ENCODE measurements at regions not wholly inside any gene's neighbourhood (a gene's known extent, or its start where the extent isn't known, plus 50 kb on each side); places are given as distances from the start of the nearest gene placed in this dataset.

- DNase-seq: no peak
Measured at GRCh38 chr12:47610686-47611252, 95.1 kb downstream of the RPAP3 start.

GRCh38 chr12:47609806-47610205 lies 96.0 kb downstream of the RPAP3 start:
- DNase-seq: no peak

- DNase-seq: peak; percentile 6
Measured at GRCh38 chr12:47608671-47609070, 97.2 kb downstream of the RPAP3 start.

GRCh38 chr12:47604221-47604873 lies 101.5 kb downstream of the RPAP3 start:
- DNase-seq: no peak

- no peak for DNase-seq
Measured at GRCh38 chr12:47602949-47603558, 102.8 kb downstream of the RPAP3 start.

- no peak for DNase-seq
Measured at GRCh38 chr12:47602325-47602724, 103.5 kb downstream of the RPAP3 start.

- no peak for DNase-seq
Measured at GRCh38 chr12:47601071-47601470, 104.8 kb downstream of the RPAP3 start.

GRCh38 chr12:47591795-47592194 lies 114.0 kb downstream of the RPAP3 start:
- DNase-seq: no peak

GRCh38 chr12:47591361-47591791 lies 114.5 kb downstream of the RPAP3 start:
- DNase-seq: no peak

- DNase-seq: no peak
Measured at GRCh38 chr12:47590771-47591360, 115.0 kb downstream of the RPAP3 start.

GRCh38 chr12:47586952-47587669 lies 118.7 kb downstream of the RPAP3 start:
- DNase-seq: no peak

GRCh38 chr12:47585507-47585906 lies 120.3 kb downstream of the RPAP3 start:
- DNase-seq: no peak

- DNase-seq: no peak
Measured at GRCh38 chr12:47578836-47579235, 127.0 kb downstream of the RPAP3 start.

GRCh38 chr12:47577206-47577989 lies 128.4 kb downstream of the RPAP3 start:
- DNase-seq: no peak

- no peak for DNase-seq
Measured at GRCh38 chr12:47576289-47576945, 129.4 kb downstream of the RPAP3 start.

GRCh38 chr12:47574252-47575021 lies 131.4 kb downstream of the RPAP3 start:
- DNase-seq: no peak

- no peak for DNase-seq
Measured at GRCh38 chr12:47573146-47573659, 132.6 kb downstream of the RPAP3 start.

- DNase-seq: no peak
Measured at GRCh38 chr12:47570151-47570550, 135.7 kb downstream of the RPAP3 start.

GRCh38 chr12:47562201-47562600 lies 143.6 kb downstream of the RPAP3 start:
- DNase-seq: no peak

GRCh38 chr12:47561746-47562145 lies 144.1 kb downstream of the RPAP3 start:
- DNase-seq: no peak

- DNase-seq: no peak
Measured at GRCh38 chr12:47560415-47560814, 145.4 kb downstream of the RPAP3 start.
